HCT116 (cell line): ENCODE measurements at regions not wholly inside any gene's neighbourhood (a gene's known extent, or its start where the extent isn't known, plus 50 kb on each side); places are given as distances from the start of the nearest gene placed in this dataset.

ENCODE experiments used
- ATAC-seq: fragments of 200-7000 bp; cut with Tn5 transposase; 2 replicates; pipeline ENCODE4 v1.9.1; 2020; ENCODE audit warnings: mild to moderate bottlenecking, moderate library complexity
- BruUV-seq: library from RNA; stranded (reverse); fragments of 400-500 nt; replicated peaks from 2 replicates; lab custom pipeline; 2021; lab: Mats Ljungman, UMichigan
- CTCF ChIA-PET: fragments of 300-600 bp; sonication (Branson Sonifier 250); formaldehyde crosslinking; loops from one replicate; lab custom pipeline; 2021; ENCODE audit warnings: antibody characterized with exemption; lab: Charles Lee
- POLR2A ChIA-PET: fragments of 300-600, 350-600 bp; sonication (Branson Sonifier 250); formaldehyde crosslinking; loops from one replicate; lab custom pipeline; 2021; ENCODE audit warnings: antibody characterized with exemption; lab: Charles Lee
- RAD21 ChIA-PET, 2 experiments: fragments of 300-600 bp; sonication (Branson Sonifier 250); formaldehyde crosslinking; loops; one replicate each; lab custom pipeline; 2023; ENCODE audit warnings: low total read pairs in 2 of 2; ENCODE audit not compliant: uncharacterized antibody in 2 of 2, unreplicated experiment in 2 of 2, low non-redundant PET in 1 of 2; lab: Charles Lee
- DNase-seq: peaks from one replicate; pipeline ENCODE4 v3.0.0-alpha.2; 2010; ENCODE audit warnings: low read depth, low spot score
- H2AFZ ChIP-seq: fragments of 200-600 bp; shearing (Covaris generic), sonication (generic); 2 replicates; pipeline ENCODE4 v1.6.1; 2017; ENCODE audit warnings: low read depth, mixed run types, mixed read lengths, antibody characterized with exemption, low read length; ENCODE audit not compliant: poor library complexity, severe bottlenecking
- H3K27ac ChIP-seq: 2 replicates; pipeline ENCODE4 v1.5.1; 2012; ENCODE audit warnings: low read depth, low read length
- H3K27me3 ChIP-seq: fragments of 200-600 bp; sonication (generic); 2 replicates; pipeline ENCODE4 v1.6.1; 2016; ENCODE audit warnings: mixed run types, low read length, mixed read lengths; ENCODE audit not compliant: insufficient read depth
- H3K36me3 ChIP-seq, 2 experiments: fragments of 200-500 bp in 1 of 2; fragments of 200-600 bp in 1 of 2; sonication (Bioruptor generic) in 1 of 2; sonication (generic) in 1 of 2; 2 replicates each; pipeline versions ENCODE4 v1.5.1 to v1.6.1; 2014 to 2016; ENCODE audit warnings: low read length in 2 of 2, inconsistent platforms in 1 of 2, mixed read lengths in 1 of 2, mixed run types in 1 of 2; ENCODE audit not compliant: insufficient read depth in 2 of 2, control insufficient read depth in 1 of 2
- H3K4me1 ChIP-seq, 2 experiments: fragments of 200-600 bp in 1 of 2; sonication (generic) in 1 of 2; 2 replicates each; pipeline versions ENCODE4 v1.5.1 to v1.6.1; 2012 to 2017; ENCODE audit warnings: low read length in 2 of 2, inconsistent platforms in 1 of 2, mild to moderate bottlenecking in 1 of 2, mixed read lengths in 1 of 2, mixed run types in 1 of 2, moderate library complexity in 1 of 2; ENCODE audit not compliant: insufficient read depth in 2 of 2, control insufficient read depth in 1 of 2
- H3K4me2 ChIP-seq: fragments of 200-600 bp; sonication (generic); 2 replicates; pipeline ENCODE4 v1.6.1; 2017; ENCODE audit warnings: mixed run types, low read length, mixed read lengths
- H3K4me3 ChIP-seq, 2 experiments: fragments of 200-600 bp in 1 of 2; sonication (generic) in 1 of 2; replicated peaks in 1 of 2; 2 replicates each; pipeline ENCODE4 v1.5.1; 2011 to 2016; ENCODE audit warnings: low read length in 2 of 2, control low read depth in 1 of 2, low read depth in 1 of 2, mild to moderate bottlenecking in 1 of 2, mixed read lengths in 1 of 2, mixed run types in 1 of 2
- H3K79me2 ChIP-seq: fragments of 200-600 bp; sonication (generic); 2 replicates; pipeline ENCODE4 v1.6.1; 2017; ENCODE audit warnings: mild to moderate bottlenecking, mixed run types, low read length, moderate library complexity, mixed read lengths; ENCODE audit not compliant: insufficient read depth
- H3K9ac ChIP-seq: fragments of 200-600 bp; sonication (generic); 2 replicates; pipeline ENCODE4 v1.6.1; 2016; ENCODE audit warnings: low read length, mixed read lengths
- H3K9me2 ChIP-seq: fragments of 200-600 bp; sonication (generic), shearing (Covaris generic); 2 replicates; pipeline ENCODE4 v1.6.1; 2017; ENCODE audit warnings: mixed run types, mild to moderate bottlenecking, moderate library complexity; ENCODE audit not compliant: insufficient read depth
- H3K9me3 ChIP-seq, 2 experiments: fragments of 200-500 bp in 1 of 2; fragments of 200-600 bp in 1 of 2; sonication (Bioruptor generic) in 1 of 2; sonication (generic) in 1 of 2; 2 replicates each; pipeline ENCODE4 v1.6.1; 2014 to 2017; ENCODE audit warnings: low read length in 2 of 2, mixed read lengths in 2 of 2, inconsistent platforms in 1 of 2, low read depth in 1 of 2, mild to moderate bottlenecking in 1 of 2, mixed run types in 1 of 2, moderate library complexity in 1 of 2; ENCODE audit not compliant: control insufficient read depth in 1 of 2, insufficient read depth in 1 of 2
- H4K20me1 ChIP-seq: fragments of 200-600 bp; sonication (generic), shearing (Covaris generic); 2 replicates; pipeline ENCODE4 v1.6.1; 2017; ENCODE audit warnings: mixed run types, mild to moderate bottlenecking, moderate library complexity; ENCODE audit not compliant: insufficient read depth
- CBX3 ChIP-seq: IDR thresholded peaks from 2 replicates; pipeline ENCODE4 v1.6.1; 2012; ENCODE audit warnings: low read depth
- CEBPB ChIP-seq: IDR thresholded peaks from 2 replicates; pipeline ENCODE4 v1.6.1; 2012; ENCODE audit warnings: low read depth
- EGR1 ChIP-seq: IDR thresholded peaks from 2 replicates; pipeline ENCODE4 v1.6.1; 2012; ENCODE audit warnings: low read depth
- ELF1 ChIP-seq: IDR thresholded peaks from 2 replicates; pipeline ENCODE4 v1.6.1; 2012; ENCODE audit warnings: low read depth, borderline replicate concordance
- FOSL1 ChIP-seq: IDR thresholded peaks from 2 replicates; pipeline ENCODE4 v1.6.1; 2012; ENCODE audit warnings: low read depth
- POLR2A ChIP-seq: IDR thresholded peaks from 2 replicates; pipeline ENCODE4 v1.7.0; 2011; ENCODE audit warnings: borderline replicate concordance; ENCODE audit not compliant: insufficient read depth, insufficient read length; ENCODE audit errors: extremely low read depth
- RAD21 ChIP-seq: IDR thresholded peaks from 2 replicates; pipeline ENCODE4 v1.6.1; 2012; ENCODE audit warnings: low read depth, mild to moderate bottlenecking
- YY1 ChIP-seq: IDR thresholded peaks from 2 replicates; pipeline ENCODE4 v1.6.1; 2011; ENCODE audit warnings: low read length, low read depth, moderate library complexity, mild to moderate bottlenecking; ENCODE audit not compliant: insufficient replicate concordance; ENCODE audit errors: extremely low read depth
- ZBTB33 ChIP-seq: IDR thresholded peaks from 2 replicates; pipeline ENCODE4 v1.6.1; 2011; ENCODE audit warnings: mild to moderate bottlenecking, low read length, moderate library complexity; ENCODE audit not compliant: insufficient replicate concordance; ENCODE audit errors: extremely low read depth
- ZFX ChIP-seq: fragments of 450-650 bp; IDR thresholded peaks from 2 replicates; pipeline ENCODE4 v1.6.1; 2017
- ZNF274 ChIP-seq: fragments of 200-500 bp; sonication (Bioruptor generic); IDR thresholded peaks from 2 replicates; pipeline ENCODE4 v1.6.1; 2014; ENCODE audit warnings: mild to moderate bottlenecking, low read depth, low read length, inconsistent platforms
- intact Hi-C: fragments of 100-400 bp; cut with micrococcal nuclease; formaldehyde crosslinking; loops from 2 replicates; pipeline ENCODE4 v1.10.0; 2022
- TF ChIP-seq, protein P1 (sequence below): IDR thresholded peaks from 2 replicates; pipeline ENCODE4 v1.6.1; 2012

DNA sequence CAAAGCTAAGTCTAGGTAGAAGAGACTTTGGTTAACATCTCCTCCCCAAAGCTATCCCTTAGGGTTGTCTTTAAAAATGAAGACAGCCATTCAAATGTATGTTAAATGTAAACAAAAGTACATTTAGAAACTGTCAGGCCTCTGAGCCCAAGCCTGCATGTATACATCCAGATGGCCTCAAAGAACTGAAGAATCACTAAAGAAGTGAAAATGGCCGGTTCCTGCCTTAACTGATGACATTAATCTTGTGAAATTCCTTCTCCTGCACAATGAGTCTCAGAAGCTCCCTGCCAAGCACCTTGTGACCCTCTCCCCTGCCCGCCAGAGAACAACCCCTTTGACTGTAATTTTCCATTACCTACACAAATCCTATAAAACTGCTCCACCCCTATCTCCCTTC lies 377.9 kb downstream of the FAM133A start:
- Histone ChIP-seq H3K27ac (no peak overlapping the region), H4K20me1 (no peaks in the 10 kb centered on the region), H3K4me2 (no peak overlapping the region), H2AFZ (no peak overlapping the region), H3K9me2 (no peaks in the 10 kb centered on the region), H3K27me3 (no peaks in the 10 kb centered on the region), H3K4me1 (no peaks in the 10 kb centered on the region), H3K79me2 (no peaks in the 10 kb centered on the region), H3K9me3 (no peaks in the 10 kb centered on the region), H3K9ac (no peak overlapping the region), H3K36me3 (no peaks in the 10 kb centered on the region), H3K4me3 (no peak overlapping the region)
- intact Hi-C loops = no loop called here
- POLR2A ChIA-PET = no interaction called here
- no TSS peak for BruUV-seq
- RAD21 ChIA-PET = no interaction called here
- TF ChIP-seq CEBPB = no peak
- no peak for TF ChIP-seq EGR1
- no peak for TF ChIP-seq RAD21
- TF ChIP-seq YY1 = no peak
- no peak for TF ChIP-seq ZBTB33
- TF ChIP-seq, protein P1, sequence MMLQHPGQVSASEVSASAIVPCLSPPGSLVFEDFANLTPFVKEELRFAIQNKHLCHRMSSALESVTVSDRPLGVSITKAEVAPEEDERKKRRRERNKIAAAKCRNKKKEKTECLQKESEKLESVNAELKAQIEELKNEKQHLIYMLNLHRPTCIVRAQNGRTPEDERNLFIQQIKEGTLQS = no peak
- TF ChIP-seq ELF1 = no peak
- no peak for TF ChIP-seq POLR2A
- no peak for TF ChIP-seq CBX3
- no peak for TF ChIP-seq FOSL1
- TF ChIP-seq ZFX = no peak
- TF ChIP-seq ZNF274 = no peak
- ATAC-seq = no peak
- CTCF ChIA-PET = no interaction called here
- no peak for DNase-seq
